K562 (cell line): ENCODE measurements at regions not wholly inside any gene's neighbourhood (a gene's known extent, or its start where the extent isn't known, plus 50 kb on each side); places are given as distances from the start of the nearest gene placed in this dataset.

Experiments used
- ATF1 ChIP-seq, 2 experiments: fragments of 450-650 bp in 1 of 2; IDR thresholded peaks; 2 replicates each; pipeline ENCODE4 v1.6.1; 2016; ENCODE audit warnings: missing compliant biosample characterization in 1 of 2, missing genetic modification characterization in 1 of 2
- BCOR ChIP-seq: fragments of 450-650 bp; IDR thresholded peaks from 2 replicates; pipeline ENCODE4 v1.6.1; 2016
- CREB1 ChIP-seq, 2 experiments: sonication (generic) in 1 of 2; formaldehyde crosslinking in 1 of 2; IDR thresholded peaks; 2 replicates each; pipeline versions ENCODE4 v1.6.1 to v1.8.0; 2012 to 2022; ENCODE audit warnings: inconsistent platforms in 1 of 2, mild to moderate bottlenecking in 1 of 2, missing genetic modification reagents in 1 of 2, moderate library complexity in 1 of 2
- ELF1 ChIP-seq: fragments of 200-800 bp; sonication (Bioruptor generic); IDR thresholded peaks from 2 replicates; pipeline ENCODE4 v1.6.1; 2016; ENCODE audit warnings: missing genetic modification characterization, missing compliant biosample characterization
- ESRRA ChIP-seq: fragments of 450-650 bp; IDR thresholded peaks from 2 replicates; pipeline ENCODE4 v1.6.1; 2014; ENCODE audit warnings: low read depth, mild to moderate bottlenecking, moderate library complexity, borderline replicate concordance
- ETV1 ChIP-seq: fragments of 450-650 bp; conservative IDR thresholded peaks from 2 replicates; pipeline ENCODE4 v1.6.1; 2016; ENCODE audit warnings: missing genetic modification characterization, control low read depth, low read depth, missing compliant biosample characterization
- GABPB2 ChIP-seq: fragments of 250-450 bp; sonication (Bioruptor Pico); conservative IDR thresholded peaks from 2 replicates; pipeline ENCODE4 v1.5.1; 2021; ENCODE audit warnings: mild to moderate bottlenecking
- HDAC1 ChIP-seq, 2 experiments: fragments of 450-650 bp; IDR thresholded peaks; 2 replicates each; pipeline ENCODE4 v1.6.1; 2016 to 2017; ENCODE audit warnings: inconsistent platforms in 1 of 2, mild to moderate bottlenecking in 1 of 2, moderate library complexity in 1 of 2
- IRF2 ChIP-seq: sonication (generic); formaldehyde crosslinking; IDR thresholded peaks from 2 replicates; pipeline ENCODE4 v1.8.1; 2022; ENCODE audit warnings: mild to moderate bottlenecking, missing genetic modification reagents
- PML ChIP-seq: IDR thresholded peaks from 2 replicates; pipeline ENCODE4 v1.6.1; 2012; ENCODE audit warnings: low read length, inconsistent platforms
- PTTG1 ChIP-seq: fragments of 450-650 bp; IDR thresholded peaks from 2 replicates; pipeline ENCODE4 v1.6.1; 2016; ENCODE audit warnings: low read depth, mild to moderate bottlenecking, missing genetic modification characterization, missing compliant biosample characterization
- SIX5 ChIP-seq, 2 experiments: IDR thresholded peaks; 2 replicates each; pipeline ENCODE4 v1.6.1; 2011; ENCODE audit warnings: low read length in 2 of 2, borderline replicate concordance in 1 of 2, low read depth in 1 of 2, mild to moderate bottlenecking in 1 of 2, moderate library complexity in 1 of 2; ENCODE audit not compliant: insufficient read depth in 1 of 2
- SMAD3 ChIP-seq: fragments of 450-650 bp; formaldehyde crosslinking; conservative IDR thresholded peaks from 2 replicates; pipeline ENCODE4 v1.4.0; 2020; ENCODE audit warnings: mild to moderate bottlenecking
- ZBED1 ChIP-seq: IDR thresholded peaks from 2 replicates; pipeline ENCODE4 v1.6.1; 2014
- ZFPM2 ChIP-seq: fragments of 250-450 bp; sonication (Bioruptor Pico); IDR thresholded peaks from 2 replicates; pipeline ENCODE4 v1.5.1; 2022; ENCODE audit warnings: mild to moderate bottlenecking
- ZNF175 ChIP-seq: fragments of 200-800 bp; sonication (Bioruptor generic); IDR thresholded peaks from 2 replicates; pipeline ENCODE4 v1.6.1; 2016; ENCODE audit warnings: low read depth, mild to moderate bottlenecking, missing genetic modification characterization, missing compliant biosample characterization
- TF ChIP-seq, protein P1 (sequence below): fragments of 200-600 bp; sonication (generic); IDR thresholded peaks from one replicate; pipeline ENCODE4 v1.6.1; 2012; ENCODE audit warnings: mild to moderate bottlenecking, low read depth, low read length, inconsistent platforms

DNA sequence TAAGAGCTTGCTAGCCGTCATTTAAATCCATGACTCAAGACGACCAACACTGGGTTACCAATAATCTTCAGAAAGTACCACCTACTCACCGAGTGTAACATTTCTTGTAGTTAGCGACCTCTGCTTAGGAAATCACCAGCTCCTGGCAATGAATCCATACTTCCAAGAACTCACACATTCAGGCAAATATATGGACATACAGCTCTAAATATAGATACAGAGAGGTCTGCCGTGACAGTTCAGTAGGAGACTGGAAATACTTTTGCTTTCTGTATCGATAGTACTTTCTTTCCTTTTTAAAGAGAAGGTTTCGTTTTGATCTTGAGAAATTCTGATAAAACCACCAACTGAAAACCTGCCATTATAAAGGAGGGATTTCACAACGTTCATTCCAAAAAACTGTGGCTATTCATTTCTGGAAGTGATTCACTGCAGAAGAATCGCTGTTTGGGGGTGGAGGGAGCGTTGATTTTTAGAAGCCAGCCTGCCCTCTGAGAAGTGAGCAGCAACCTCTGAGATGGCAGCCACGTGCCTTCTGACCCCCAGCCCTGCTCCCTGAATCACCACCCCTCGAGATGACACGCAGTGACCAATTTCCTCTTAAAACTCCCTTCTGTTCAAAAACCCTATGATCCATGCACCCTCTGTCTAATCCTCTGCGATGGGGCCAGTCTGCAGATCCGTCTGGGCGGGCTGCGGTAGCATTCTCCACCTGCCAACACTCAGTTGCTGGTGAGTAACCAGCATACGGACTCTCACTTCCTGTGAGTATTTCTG lies 179.0 kb upstream of the KLF14 start (continued):
- no peak for TF ChIP-seq BCOR
- TF ChIP-seq, protein P1, sequence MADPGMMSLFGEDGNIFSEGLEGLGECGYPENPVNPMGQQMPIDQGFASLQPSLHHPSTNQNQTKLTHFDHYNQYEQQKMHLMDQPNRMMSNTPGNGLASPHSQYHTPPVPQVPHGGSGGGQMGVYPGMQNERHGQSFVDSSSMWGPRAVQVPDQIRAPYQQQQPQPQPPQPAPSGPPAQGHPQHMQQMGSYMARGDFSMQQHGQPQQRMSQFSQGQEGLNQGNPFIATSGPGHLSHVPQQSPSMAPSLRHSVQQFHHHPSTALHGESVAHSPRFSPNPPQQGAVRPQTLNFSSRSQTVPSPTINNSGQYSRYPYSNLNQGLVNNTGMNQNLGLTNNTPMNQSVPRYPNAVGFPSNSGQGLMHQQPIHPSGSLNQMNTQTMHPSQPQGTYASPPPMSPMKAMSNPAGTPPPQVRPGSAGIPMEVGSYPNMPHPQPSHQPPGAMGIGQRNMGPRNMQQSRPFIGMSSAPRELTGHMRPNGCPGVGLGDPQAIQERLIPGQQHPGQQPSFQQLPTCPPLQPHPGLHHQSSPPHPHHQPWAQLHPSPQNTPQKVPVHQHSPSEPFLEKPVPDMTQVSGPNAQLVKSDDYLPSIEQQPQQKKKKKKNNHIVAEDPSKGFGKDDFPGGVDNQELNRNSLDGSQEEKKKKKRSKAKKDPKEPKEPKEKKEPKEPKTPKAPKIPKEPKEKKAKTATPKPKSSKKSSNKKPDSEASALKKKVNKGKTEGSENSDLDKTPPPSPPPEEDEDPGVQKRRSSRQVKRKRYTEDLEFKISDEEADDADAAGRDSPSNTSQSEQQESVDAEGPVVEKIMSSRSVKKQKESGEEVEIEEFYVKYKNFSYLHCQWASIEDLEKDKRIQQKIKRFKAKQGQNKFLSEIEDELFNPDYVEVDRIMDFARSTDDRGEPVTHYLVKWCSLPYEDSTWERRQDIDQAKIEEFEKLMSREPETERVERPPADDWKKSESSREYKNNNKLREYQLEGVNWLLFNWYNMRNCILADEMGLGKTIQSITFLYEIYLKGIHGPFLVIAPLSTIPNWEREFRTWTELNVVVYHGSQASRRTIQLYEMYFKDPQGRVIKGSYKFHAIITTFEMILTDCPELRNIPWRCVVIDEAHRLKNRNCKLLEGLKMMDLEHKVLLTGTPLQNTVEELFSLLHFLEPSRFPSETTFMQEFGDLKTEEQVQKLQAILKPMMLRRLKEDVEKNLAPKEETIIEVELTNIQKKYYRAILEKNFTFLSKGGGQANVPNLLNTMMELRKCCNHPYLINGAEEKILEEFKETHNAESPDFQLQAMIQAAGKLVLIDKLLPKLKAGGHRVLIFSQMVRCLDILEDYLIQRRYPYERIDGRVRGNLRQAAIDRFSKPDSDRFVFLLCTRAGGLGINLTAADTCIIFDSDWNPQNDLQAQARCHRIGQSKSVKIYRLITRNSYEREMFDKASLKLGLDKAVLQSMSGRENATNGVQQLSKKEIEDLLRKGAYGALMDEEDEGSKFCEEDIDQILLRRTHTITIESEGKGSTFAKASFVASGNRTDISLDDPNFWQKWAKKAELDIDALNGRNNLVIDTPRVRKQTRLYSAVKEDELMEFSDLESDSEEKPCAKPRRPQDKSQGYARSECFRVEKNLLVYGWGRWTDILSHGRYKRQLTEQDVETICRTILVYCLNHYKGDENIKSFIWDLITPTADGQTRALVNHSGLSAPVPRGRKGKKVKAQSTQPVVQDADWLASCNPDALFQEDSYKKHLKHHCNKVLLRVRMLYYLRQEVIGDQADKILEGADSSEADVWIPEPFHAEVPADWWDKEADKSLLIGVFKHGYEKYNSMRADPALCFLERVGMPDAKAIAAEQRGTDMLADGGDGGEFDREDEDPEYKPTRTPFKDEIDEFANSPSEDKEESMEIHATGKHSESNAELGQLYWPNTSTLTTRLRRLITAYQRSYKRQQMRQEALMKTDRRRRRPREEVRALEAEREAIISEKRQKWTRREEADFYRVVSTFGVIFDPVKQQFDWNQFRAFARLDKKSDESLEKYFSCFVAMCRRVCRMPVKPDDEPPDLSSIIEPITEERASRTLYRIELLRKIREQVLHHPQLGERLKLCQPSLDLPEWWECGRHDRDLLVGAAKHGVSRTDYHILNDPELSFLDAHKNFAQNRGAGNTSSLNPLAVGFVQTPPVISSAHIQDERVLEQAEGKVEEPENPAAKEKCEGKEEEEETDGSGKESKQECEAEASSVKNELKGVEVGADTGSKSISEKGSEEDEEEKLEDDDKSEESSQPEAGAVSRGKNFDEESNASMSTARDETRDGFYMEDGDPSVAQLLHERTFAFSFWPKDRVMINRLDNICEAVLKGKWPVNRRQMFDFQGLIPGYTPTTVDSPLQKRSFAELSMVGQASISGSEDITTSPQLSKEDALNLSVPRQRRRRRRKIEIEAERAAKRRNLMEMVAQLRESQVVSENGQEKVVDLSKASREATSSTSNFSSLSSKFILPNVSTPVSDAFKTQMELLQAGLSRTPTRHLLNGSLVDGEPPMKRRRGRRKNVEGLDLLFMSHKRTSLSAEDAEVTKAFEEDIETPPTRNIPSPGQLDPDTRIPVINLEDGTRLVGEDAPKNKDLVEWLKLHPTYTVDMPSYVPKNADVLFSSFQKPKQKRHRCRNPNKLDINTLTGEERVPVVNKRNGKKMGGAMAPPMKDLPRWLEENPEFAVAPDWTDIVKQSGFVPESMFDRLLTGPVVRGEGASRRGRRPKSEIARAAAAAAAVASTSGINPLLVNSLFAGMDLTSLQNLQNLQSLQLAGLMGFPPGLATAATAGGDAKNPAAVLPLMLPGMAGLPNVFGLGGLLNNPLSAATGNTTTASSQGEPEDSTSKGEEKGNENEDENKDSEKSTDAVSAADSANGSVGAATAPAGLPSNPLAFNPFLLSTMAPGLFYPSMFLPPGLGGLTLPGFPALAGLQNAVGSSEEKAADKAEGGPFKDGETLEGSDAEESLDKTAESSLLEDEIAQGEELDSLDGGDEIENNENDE: no peak
- TF ChIP-seq CREB1 (IDR thresholded peaks at IDR 0.05): peak; percentile 41; the same call in 1 of the 2 replicates
- no peak for TF ChIP-seq CREB1 (CRISPR knock-in tag; IDR thresholded peaks at IDR 0.05)
- TF ChIP-seq ZNF175 (CRISPR knock-in tag): no peak
- no peak for TF ChIP-seq PML
- TF ChIP-seq GABPB2 (CRISPR knock-in tag): no peak
- peak; percentile 24; the same call in 1 of the 2 replicates for TF ChIP-seq ELF1 (tag)
- no peak for TF ChIP-seq IRF2
- TF ChIP-seq ETV1: 0 out of 2 replicates have a peak, but pooled peaks have one; percentile 43
- TF ChIP-seq HDAC1 (IDR thresholded peaks at IDR 0.05): peak in 1 of 2 experiments; percentile 69; a peak in 1 of 4 replicates
- TF ChIP-seq ATF1 (CRISPR knock-in tag; IDR thresholded peaks at IDR 0.05): no peak
- TF ChIP-seq ATF1 (tag; IDR thresholded peaks at IDR 0.05): peak; percentile 47; the same call in 1 of the 2 replicates
- TF ChIP-seq SIX5 (IDR thresholded peaks at IDR 0.05; ENCODE audit: borderline replicate concordance in 1 of 2, insufficient read depth in 1 of 2, low read depth in 1 of 2, low read length in 2 of 2): no peak
- TF ChIP-seq ESRRA: no peak
- no peak for TF ChIP-seq PTTG1 (tag)
- TF ChIP-seq ZFPM2 (CRISPR knock-in tag): no peak
- TF ChIP-seq SMAD3 (CRISPR knock-in tag): 0 out of 2 replicates have a peak, but pooled peaks have one; percentile 40
- TF ChIP-seq ZBED1: no peak
